Activated CD4-positive, alpha-beta T cell treated with anti-CD3 and anti-CD28 coated beads, Interleukin-2, amount 50 U/mL, for 24 hours (primary cell): ENCODE measurements at regions not wholly inside any gene's neighbourhood (a gene's known extent, or its start where the extent isn't known, plus 50 kb on each side); places are given as distances from the start of the nearest gene placed in this dataset.

Experiments
- DNase-seq, 2 donors: peaks; one replicate each; pipeline ENCODE4 v3.0.0-alpha.2; 2020; ENCODE audit warnings: low read depth in 1 of 2, low spot score in 1 of 2

DNA sequence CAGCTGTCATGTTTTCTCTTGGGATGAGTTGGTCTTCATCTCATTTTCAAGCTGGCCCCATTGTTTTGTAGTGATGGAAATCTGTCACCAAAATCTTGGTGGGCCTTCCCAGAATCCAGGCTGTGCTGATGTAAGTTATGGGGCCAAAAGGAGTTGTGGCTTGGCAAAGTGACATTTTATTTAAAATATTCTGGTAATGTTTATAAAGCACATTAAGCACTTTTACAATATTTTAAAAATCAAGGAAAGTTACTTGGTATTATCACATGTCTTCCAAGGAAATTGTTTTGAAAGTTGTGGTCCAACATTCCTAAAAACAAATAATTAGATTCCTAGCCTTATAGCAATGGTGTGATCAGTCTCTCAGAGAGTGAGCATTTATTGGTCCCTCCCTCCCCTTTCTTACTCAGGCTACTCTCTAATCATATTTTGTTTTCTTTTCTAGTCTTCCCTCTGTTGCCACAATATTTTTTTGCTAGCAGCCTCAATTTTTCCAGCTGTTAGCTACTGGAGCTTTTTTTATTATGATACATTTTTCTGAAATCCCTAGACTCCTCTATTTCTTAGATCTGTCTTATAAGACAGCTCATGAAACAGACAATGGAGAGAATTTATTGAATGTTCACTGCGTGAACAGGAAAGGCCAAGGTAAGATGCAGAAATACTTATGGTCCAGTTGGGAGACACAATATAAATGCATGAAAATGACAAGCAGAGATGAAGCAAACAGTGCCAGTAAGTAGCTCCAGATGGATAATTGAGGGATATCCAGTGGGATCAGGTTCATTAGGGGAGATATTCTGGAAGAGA lies 408.1 kb upstream of the ZNF608 start:
- DNase-seq = no peak

DNA sequence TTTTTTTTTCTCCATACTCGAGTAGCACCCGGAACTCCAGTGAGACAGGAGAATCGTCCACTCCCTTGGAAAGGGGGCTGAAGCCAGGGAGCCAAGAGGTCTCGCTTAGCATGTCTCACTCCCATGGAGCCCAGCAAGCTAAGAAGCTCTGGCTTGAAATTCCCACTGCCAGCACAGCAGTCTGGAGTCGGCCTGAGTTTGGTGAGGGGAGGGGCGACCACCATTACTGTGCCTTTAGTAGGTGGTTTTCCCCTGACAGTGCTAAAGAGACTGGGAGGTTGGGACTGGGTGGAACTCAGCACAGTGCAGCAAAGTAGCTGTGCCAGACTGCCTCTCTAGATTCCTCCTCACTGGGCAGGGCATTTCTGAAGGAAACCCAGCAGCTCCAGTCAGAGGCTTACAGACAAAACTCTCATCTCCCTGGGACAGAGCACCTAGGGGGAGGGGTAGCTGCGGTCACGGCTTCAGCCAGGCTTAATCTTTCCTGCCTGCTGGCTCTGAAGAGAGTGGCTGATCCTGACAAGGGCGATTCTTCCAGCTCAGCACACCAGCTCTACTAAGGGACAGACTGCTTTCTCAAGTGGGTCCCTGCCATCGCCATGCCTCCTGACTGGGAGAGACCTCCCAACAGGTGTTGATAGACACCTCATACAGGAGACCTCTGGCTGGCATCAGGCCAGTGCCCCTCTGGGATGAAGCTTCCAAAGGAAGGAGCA lies 414.5 kb upstream of the ZNF608 start:
- no peak for DNase-seq

DNA sequence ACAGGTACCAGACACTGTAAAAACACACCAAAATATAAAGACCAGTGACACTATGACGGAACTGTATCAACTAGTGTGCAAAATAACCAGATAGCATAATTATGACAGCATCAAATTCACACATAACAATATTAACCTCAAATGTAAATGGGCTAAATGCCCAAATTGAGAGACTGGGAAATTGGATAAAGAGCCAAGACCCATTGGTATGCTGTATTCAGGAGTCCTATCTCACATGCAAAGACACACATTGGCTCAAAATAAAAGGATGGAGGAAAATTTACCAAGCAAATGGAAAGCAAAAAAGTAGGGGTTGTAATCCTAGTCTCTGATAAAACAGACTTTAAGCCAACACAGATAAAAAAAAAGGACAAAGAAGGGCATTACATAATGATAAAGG lies 416.3 kb upstream of the ZNF608 start:
- no peak for DNase-seq

DNA sequence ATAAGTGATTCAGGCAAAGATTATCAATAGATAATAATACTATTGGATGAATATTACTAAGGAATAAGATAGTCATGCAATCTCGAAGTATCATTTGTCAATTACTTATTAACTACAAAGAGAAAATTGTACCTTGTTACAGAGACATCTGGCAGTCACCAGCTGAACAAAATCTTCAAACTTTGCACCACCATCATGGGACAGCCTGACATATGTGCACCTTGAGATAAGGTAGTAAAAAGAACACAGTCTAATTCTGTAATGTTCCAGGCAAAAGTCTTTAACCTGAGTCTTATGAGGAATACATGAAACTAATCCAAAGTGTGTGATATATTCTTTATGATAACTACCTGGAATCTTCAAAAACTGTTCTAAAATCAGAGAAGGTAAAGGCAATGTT lies 423.0 kb upstream of the ZNF608 start:
- DNase-seq = no peak

DNA sequence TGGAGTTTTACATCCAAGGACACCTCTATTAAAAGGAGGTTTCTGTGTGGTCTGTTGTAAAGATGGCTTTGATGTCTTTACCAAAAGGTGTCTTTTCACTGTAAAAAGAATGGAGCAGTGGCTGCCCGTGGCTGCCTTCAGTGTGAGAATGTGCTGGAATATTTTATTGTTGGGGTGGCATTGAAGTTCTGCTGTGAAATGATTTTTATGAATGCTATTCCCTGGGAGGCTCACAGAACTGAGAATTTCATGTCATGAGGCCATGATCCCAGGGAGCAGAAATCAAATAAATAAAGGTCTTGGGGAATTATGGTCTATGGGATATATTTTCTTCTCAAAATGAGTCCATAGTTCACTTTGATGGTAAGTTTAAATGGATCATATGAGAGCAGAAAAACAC lies 425.2 kb upstream of the ZNF608 start:
- DNase-seq = no peak

- no peak for DNase-seq
These were observed 429.0 kb upstream of the ZNF608 start for GRCh38 chr5:125175348-125176004.

DNA sequence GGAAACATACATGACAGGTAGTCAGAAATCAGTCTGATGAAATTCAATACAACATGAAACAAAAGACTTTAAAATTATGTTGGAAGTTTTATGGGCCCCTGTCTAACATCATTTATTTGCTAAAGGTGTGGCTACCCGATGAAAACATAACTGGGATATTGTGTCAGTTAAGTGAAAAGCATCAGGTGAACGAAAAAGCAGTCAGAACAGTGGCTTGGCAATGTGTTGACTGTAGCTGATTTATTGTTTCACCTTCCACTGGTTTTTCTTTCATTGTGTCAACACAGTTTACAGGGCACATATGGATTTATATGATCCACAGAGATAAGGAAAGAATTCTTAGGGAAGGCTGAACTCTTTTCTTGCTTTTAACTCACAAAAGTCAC lies 429.6 kb upstream of the ZNF608 start:
- no peak for DNase-seq

- no peak for DNase-seq
These were observed 430.9 kb upstream of the ZNF608 start for GRCh38 chr5:125177340-125177739.

DNA sequence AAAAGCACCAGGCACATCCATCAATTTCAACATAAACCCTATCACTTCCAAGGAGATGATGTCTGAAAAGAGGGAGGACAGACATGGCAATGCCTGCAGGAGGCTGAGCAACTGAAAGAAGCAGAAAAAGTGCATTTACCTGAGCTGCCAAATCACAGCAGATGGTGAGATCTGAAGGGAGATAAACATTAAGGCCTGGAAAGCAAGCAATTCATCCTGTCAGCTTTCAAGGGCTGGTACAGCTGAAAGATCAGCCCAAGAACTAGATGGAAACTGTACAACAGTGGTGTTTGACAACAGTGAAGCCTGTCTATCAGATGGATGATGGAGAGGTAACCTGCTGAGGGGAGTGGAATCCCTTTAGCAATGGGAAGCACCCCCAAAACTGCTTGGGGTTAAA lies 433.2 kb upstream of the ZNF608 start:
- no peak for DNase-seq

GRCh38 chr5:125180231-125180829 lies 433.9 kb upstream of the ZNF608 start:
- no peak for DNase-seq

DNA sequence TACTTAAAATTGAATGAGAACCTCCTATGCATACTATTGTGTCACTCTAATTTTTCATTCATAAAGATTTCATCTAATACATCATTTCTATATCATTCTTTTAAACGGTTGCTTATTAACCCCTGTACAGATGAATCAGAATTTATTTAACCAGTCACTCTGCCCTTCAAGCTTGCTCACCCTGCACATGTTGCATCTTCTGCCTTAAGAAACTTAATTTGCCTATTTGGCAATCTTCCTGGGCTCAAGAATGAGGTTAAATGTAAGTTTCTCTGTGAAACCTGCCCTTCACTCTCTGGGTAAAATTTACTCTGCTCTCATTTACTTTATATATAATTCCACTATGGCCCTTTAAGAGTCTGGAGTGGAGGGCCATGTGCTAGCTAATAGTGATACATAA lies 434.7 kb upstream of the ZNF608 start:
- no peak for DNase-seq

DNA sequence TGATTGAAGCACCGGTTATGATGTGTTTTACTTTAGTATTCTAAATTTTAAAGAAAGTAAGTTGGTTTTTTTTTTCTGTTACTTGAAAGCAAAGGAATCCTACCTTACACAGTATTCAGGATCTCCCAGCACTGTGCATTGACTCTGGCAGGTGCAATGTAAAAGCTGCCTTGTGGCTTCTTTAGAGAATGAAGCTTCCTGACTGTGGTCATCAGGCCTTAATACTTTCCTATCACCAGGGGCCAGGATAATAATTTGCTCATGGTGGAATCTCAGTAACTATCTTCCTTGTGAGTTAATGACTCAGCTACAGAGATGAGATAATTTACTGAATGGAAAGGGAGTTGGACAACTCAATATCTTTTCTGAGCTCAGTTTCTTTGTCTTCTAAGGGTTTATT lies 435.5 kb upstream of the ZNF608 start:
- no peak for DNase-seq

- DNase-seq = no peak
These were observed 439.3 kb upstream of the ZNF608 start for GRCh38 chr5:125185740-125186139.

DNA sequence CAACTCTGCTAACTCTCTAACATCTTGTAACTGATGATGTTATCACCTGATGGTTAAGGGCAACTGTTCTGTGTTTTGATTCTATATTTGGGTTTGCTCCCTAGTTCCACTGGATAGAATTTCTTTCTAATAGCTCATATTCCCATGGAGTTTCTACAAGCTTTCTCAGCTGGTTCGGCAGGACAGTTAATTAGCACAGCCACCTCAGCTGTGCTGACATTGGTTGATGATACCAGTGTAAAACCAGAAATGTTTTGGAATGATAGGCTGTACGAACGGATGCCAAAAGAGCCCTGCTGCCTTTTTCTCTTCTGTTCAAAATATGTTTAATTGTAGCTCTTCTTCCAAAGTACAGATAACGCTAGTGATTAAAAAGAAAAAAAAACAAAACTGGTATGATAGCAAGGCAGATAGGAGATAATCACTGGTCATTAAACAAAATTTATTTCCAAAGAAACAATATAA lies 440.5 kb upstream of the ZNF608 start:
- DNase-seq = no peak

GRCh38 chr5:125189531-125189941 lies 443.1 kb upstream of the ZNF608 start:
- no peak for DNase-seq

DNA sequence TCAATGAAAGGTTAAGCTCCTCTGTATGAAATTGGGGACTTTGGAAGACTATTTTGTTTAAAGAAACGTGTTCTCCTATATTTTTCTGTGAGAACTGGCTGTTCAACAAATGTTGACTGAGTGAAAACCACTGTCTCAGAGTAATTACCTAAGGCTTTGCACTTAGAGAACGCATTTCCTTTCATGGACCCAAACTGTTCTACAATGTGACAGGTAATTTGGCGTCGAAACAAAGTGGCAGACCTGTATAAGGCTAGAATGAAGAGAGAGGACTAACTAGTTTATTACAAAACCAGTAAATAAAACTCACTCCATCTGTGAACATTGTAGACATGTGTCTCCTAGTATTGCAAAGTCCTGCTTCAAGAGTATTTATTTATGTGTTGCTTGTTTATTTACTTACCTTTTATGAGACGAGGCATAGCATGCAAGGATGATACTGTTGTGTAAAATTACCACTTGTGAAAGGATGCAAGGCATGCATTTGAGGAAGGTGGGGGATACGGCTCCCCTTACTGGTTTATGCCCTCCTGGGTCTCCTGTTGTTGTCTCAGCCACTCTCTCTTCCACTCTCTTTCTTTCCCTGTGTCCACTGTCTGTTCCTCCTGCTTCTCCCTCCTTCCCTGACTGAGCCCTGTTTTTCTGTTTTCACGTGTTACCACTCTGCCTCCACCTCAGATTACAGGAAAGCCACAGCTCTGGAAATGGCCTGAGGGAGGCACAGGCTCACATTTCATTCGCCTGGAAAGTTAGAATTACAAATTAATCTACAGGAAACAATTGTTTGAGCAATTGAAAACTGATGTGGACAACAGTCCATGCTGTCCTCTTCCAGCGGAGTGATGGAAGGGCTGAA lies 444.0 kb upstream of the ZNF608 start:
- DNase-seq = no peak

DNA sequence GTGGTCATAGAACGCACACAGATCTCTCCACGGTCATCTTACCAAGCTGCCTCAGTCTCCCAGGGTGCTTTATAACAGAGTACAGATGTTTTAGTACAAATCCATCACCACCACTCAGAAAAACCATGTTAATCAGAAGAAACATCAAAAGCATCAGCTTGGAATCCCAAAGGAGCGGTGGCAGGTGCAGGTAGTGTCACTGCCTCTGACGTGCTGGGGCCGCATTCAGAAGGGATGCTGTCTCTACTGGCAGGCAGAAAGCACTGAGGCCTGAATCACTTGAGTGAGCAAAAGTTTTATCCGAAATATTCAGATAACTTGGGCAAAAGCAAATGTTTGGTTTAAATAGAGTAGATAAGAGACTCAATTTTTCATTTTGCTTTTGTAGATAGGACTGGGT lies 448.4 kb upstream of the ZNF608 start:
- no peak for DNase-seq

DNA sequence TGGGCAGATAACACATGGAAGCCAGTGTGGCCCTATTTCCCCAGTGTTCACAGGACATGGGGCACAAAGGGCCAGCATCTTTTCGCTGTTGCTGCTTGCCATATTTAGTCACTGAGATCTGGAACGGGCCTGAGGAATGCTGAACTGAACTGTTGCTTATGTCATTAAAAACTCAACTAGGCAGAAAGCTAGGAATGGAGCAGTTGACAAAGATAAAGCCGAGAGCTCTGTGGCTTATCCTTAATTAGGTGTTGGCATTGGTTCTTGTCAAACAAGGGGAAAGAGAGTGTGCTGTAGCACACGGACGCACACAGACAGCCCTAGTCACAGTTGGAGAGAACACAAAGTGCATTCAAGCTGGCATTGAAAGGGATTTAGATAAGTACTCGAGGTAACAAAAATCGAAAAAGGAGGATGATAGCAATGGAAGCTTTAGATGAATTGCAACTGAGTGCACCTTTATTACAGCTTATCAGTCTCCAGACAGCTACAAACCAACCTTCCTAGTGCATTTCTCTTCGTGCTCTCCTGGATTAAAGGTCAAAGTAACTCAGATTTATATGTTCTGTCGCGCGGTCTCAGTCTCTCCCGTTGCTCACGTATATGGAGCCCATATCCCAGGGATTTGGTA lies 450.2 kb upstream of the ZNF608 start:
- no peak for DNase-seq

GRCh38 chr5:125197321-125197720 lies 450.9 kb upstream of the ZNF608 start:
- no peak for DNase-seq

GRCh38 chr5:125198270-125198974 lies 452.0 kb upstream of the ZNF608 start:
- no peak for DNase-seq
